Mammary epithelial cell (primary cell): ENCODE measurements at regions not wholly inside any gene's neighbourhood (a gene's known extent, or its start where the extent isn't known, plus 50 kb on each side); places are given as distances from the start of the nearest gene placed in this dataset.

ENCODE experiments used
- CTCF ChIP-seq, 2 donors: IDR thresholded peaks in 1 of 2; conservative IDR thresholded peaks in 1 of 2; 2 replicates each; pipeline ENCODE4 v1.5.1; 2011 to 2012; ENCODE audit warnings: inconsistent platforms in 2 of 2, low read length in 2 of 2, mild to moderate bottlenecking in 2 of 2, control low read depth in 1 of 2, low read depth in 1 of 2; ENCODE audit not compliant: insufficient read depth in 1 of 2; ENCODE audit errors: extremely low read depth in 1 of 2
- EZH2 ChIP-seq: IDR thresholded peaks from 2 replicates; pipeline ENCODE4 v1.6.1; 2012; ENCODE audit warnings: low read length, inconsistent platforms, borderline replicate concordance

- TF ChIP-seq EZH2 (no peak), CTCF (conservative IDR thresholded peaks at IDR 0.05 in 1 of 2, IDR thresholded peaks at IDR 0.05 in 1 of 2; ENCODE audit: extremely low read depth in 1 of 2, insufficient read depth in 1 of 2, low read depth in 1 of 2, low read length in 2 of 2) (no peak)
Measured at GRCh38 chr2:145731467-145731866, 1211.5 kb upstream of the ZEB2 start.
